ENCODE measurements at regions not wholly inside any gene's neighbourhood (a gene's known extent, or its start where the extent isn't known, plus 50 kb on each side); places are given as distances from the start of the nearest gene placed in this dataset.

DNA sequence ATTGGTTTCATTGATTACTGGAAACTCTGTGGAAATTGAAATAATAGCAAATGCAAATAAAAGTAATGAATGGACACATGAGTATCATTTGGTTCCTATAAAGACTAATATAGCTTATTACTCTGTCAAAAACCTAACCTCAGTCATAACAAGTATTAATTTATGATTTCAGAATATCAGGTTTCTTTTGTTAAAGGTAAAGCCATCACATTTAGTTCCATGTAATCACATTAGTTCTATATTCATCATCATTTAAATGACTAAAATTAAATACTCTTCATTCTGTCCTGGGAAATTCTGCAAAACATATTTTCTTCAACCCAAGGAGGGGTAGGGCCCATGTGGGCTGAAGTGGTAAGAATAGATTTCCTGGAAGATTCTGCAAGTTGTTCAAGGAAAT, 68.2 kb upstream of the ANO3 start:
- TF ChIP-seq, protein P1, sequence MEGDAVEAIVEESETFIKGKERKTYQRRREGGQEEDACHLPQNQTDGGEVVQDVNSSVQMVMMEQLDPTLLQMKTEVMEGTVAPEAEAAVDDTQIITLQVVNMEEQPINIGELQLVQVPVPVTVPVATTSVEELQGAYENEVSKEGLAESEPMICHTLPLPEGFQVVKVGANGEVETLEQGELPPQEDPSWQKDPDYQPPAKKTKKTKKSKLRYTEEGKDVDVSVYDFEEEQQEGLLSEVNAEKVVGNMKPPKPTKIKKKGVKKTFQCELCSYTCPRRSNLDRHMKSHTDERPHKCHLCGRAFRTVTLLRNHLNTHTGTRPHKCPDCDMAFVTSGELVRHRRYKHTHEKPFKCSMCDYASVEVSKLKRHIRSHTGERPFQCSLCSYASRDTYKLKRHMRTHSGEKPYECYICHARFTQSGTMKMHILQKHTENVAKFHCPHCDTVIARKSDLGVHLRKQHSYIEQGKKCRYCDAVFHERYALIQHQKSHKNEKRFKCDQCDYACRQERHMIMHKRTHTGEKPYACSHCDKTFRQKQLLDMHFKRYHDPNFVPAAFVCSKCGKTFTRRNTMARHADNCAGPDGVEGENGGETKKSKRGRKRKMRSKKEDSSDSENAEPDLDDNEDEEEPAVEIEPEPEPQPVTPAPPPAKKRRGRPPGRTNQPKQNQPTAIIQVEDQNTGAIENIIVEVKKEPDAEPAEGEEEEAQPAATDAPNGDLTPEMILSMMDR (IDR thresholded peaks at IDR 0.05; ENCODE audit: low read depth, low read length) = no peak
- TF ChIP-seq EZH2phosphoT487 (IDR thresholded peaks at IDR 0.05; ENCODE audit: low read depth) = no peak
